ENCODE measurements at regions not wholly inside any gene's neighbourhood (a gene's known extent, or its start where the extent isn't known, plus 50 kb on each side); places are given as distances from the start of the nearest gene placed in this dataset.

- no peak overlapping the region for H3K4me3 ChIP-seq (ENCODE audit: low read depth, low read length)
- TF ChIP-seq CTCF (IDR thresholded peaks at IDR 0.05; ENCODE audit: borderline replicate concordance, insufficient read depth, low read depth, low read length) = no peak
These were observed 313.4 kb downstream of the BUD13 start for GRCh38 chr11:116459185-116460045.

GRCh38 chr11:116458546-116458945, 314.2 kb downstream of the BUD13 start:
- TF ChIP-seq CTCF (IDR thresholded peaks at IDR 0.05; ENCODE audit: borderline replicate concordance, insufficient read depth, low read depth, low read length) = no peak
- no peak overlapping the region for H3K4me3 ChIP-seq (ENCODE audit: low read depth, low read length)

GRCh38 chr11:116457336-116458007, 315.3 kb downstream of the BUD13 start:
- TF ChIP-seq CTCF (IDR thresholded peaks at IDR 0.05; ENCODE audit: borderline replicate concordance, insufficient read depth, low read depth, low read length) = no peak
- no peak overlapping the region for H3K4me3 ChIP-seq (ENCODE audit: low read depth, low read length)

GRCh38 chr11:116454951-116455350, 317.8 kb downstream of the BUD13 start:
- no peak for TF ChIP-seq CTCF (IDR thresholded peaks at IDR 0.05; ENCODE audit: borderline replicate concordance, insufficient read depth, low read depth, low read length)
- H3K4me3 ChIP-seq (ENCODE audit: low read depth, low read length) = no peak overlapping the region

GRCh38 chr11:116454020-116454645, 318.7 kb downstream of the BUD13 start:
- TF ChIP-seq CTCF (IDR thresholded peaks at IDR 0.05; ENCODE audit: borderline replicate concordance, insufficient read depth, low read depth, low read length) = peak; percentile 63

GRCh38 chr11:116452461-116452860, 320.3 kb downstream of the BUD13 start:
- no peak for TF ChIP-seq CTCF (IDR thresholded peaks at IDR 0.05; ENCODE audit: borderline replicate concordance, insufficient read depth, low read depth, low read length)
- H3K4me3 ChIP-seq (ENCODE audit: low read depth, low read length) = no peak overlapping the region

More at GRCh38 chr11:116454020-116454645, 318.7 kb downstream of the BUD13 start:
- H3K4me3 ChIP-seq (ENCODE audit: low read depth, low read length) = no peak overlapping the region

Data from GM12875 (cell line).